Activated CD4-positive, alpha-beta memory T cell treated with anti-CD3 and anti-CD28 coated beads for 36 hours (primary cell): ENCODE measurements at regions not wholly inside any gene's neighbourhood (a gene's known extent, or its start where the extent isn't known, plus 50 kb on each side); places are given as distances from the start of the nearest gene placed in this dataset.

Source experiments
- CTCF ChIA-PET: fragments of 350-600 bp; sonication (Branson Sonifier 250); formaldehyde crosslinking; loops from one replicate; lab custom pipeline; 2021; ENCODE audit warnings: antibody characterized with exemption, inconsistent platforms; lab: Charles Lee
- POLR2A ChIA-PET: fragments of 350-600 bp; sonication (Branson Sonifier 250); formaldehyde crosslinking; loops from one replicate; lab custom pipeline; 2021; ENCODE audit warnings: antibody characterized with exemption; lab: Charles Lee
- DNase-seq: peaks from one replicate; pipeline ENCODE4 v3.0.0-alpha.2; 2020
- H3K27ac Mint-ChIP-seq: one replicate; pipeline ENCODE4 v1.8.0; 2021; ENCODE audit warnings: mixed read lengths
- H3K27me3 Mint-ChIP-seq: one replicate; pipeline ENCODE4 v1.8.0; 2021; ENCODE audit warnings: mixed read lengths
- H3K36me3 Mint-ChIP-seq: one replicate; pipeline ENCODE4 v1.8.0; 2021; ENCODE audit warnings: mixed read lengths
- H3K4me1 Mint-ChIP-seq: one replicate; pipeline ENCODE4 v1.8.0; 2021; ENCODE audit warnings: low read depth, mixed read lengths
- H3K4me3 Mint-ChIP-seq: one replicate; pipeline ENCODE4 v1.8.0; 2021; ENCODE audit warnings: mild to moderate bottlenecking, mixed read lengths
- H3K9me3 Mint-ChIP-seq: one replicate; pipeline ENCODE4 v1.8.0; 2021; ENCODE audit warnings: mixed read lengths
- intact Hi-C: fragments of 100-400 bp; cut with micrococcal nuclease; formaldehyde crosslinking; loops from one replicate; pipeline ENCODE4 v1.15.1; 2023

DNA sequence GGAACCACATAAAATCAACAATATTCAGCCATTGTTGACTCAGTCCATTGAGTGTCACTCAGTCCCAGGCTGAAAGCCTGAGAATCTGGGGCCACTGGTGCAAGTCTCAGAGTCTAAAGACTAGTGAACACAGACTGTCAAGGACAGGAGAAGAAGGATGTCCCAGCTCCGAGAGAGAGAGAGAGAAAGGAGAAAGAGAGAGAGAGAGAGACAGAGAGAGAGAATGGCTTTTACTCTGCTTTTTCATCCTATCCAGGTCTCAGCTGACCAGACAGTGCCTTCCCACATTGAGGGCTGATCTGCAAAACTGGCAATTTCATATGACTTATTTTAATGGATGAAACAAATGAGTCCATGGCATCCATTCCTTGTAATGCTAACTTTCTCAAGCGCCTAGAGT is 984.1 kb downstream of the UQCRFS1 start:
- DNase-seq, result no peak
- intact Hi-C loops, result no loop called here
- Mint-ChIP-seq H3K27ac (no peak overlapping the region), H3K27me3 (no peaks in the 10 kb centered on the region), H3K9me3 (peaks cover 9% of the 10 kb centered on the region), H3K4me3 (no peak overlapping the region), H3K4me1 (no peaks in the 10 kb centered on the region), H3K36me3 (no peaks in the 10 kb centered on the region)
- ChIA-PET POLR2A (no interaction called here), CTCF (no interaction called here)

DNA sequence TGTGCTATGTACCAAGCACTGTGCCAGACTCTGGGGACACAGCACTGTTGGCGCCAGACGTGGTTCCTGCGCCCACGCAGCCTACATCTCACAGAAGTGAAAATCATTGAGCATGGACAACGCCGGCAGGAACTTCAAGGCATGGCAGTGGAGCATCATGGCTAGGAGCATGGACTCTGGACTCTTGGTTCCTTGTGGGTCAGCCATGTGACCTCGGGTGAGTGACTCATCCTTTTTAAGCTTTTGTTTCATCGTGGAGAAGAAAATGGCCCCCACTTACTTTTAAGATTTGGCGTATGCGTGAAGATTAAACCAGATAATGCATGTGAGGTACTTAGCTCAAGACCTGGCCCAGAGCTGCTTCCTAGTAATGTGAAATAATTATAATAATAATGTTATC is 988.5 kb downstream of the UQCRFS1 start:
- ChIA-PET CTCF (no interaction called here), POLR2A (no interaction called here)
- Mint-ChIP-seq H3K9me3 (peaks cover 14% of the 10 kb centered on the region), H3K36me3 (no peaks in the 10 kb centered on the region), H3K27me3 (no peaks in the 10 kb centered on the region), H3K27ac (no peak overlapping the region), H3K4me3 (no peak overlapping the region), H3K4me1 (no peaks in the 10 kb centered on the region)
- intact Hi-C loops, result no loop called here
- no peak for DNase-seq

DNA sequence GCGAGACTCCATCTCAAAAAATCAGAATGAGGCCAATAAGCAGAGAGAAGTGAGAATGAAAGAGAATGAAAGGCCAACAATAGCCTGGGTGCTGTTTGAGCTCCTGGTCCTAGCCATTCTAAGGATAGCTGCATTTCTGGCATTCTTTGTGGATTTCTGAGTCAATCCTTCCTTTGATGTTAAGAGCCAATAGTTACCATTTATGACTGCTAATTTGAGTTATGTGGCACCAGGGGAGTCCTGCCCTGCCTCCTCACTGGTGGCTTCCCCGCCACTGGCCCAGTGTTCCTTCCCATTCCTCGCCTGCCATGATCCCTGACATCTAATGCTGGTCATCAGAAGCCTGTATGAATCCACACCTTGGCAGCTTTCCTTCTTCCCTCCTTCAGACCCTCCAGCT is 991.2 kb downstream of the UQCRFS1 start:
- Mint-ChIP-seq H3K9me3 (peaks cover 14% of the 10 kb centered on the region), H3K27ac (no peak overlapping the region), H3K27me3 (no peaks in the 10 kb centered on the region), H3K4me3 (no peak overlapping the region), H3K36me3 (no peaks in the 10 kb centered on the region), H3K4me1 (no peaks in the 10 kb centered on the region)
- ChIA-PET POLR2A (no interaction called here), CTCF (no interaction called here)
- intact Hi-C loops, result no loop called here
- no peak for DNase-seq

DNA sequence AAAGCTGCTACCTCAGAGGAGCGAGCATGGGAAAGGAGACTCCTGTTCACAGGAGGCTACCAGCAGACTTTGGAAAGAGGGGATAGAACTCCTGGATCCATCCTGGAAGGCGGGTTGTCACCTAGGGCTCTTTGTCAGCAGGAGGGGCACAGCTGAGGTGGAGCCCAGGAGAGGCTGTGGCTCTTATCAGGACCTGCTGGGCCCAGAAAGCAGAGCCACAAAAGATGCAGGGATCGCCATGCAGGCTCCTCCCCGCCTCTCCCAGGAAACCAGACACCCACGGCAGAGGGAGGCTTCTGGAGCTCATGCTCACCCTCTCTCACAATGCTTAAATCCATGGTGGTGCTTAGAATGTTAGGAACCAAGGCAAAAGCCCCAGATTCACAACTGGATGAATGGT is 994.2 kb downstream of the UQCRFS1 start:
- intact Hi-C loops, result no loop called here
- Mint-ChIP-seq H3K4me1 (no peaks in the 10 kb centered on the region), H3K9me3 (peaks cover 15% of the 10 kb centered on the region), H3K27me3 (no peaks in the 10 kb centered on the region), H3K36me3 (no peaks in the 10 kb centered on the region), H3K27ac (no peak overlapping the region), H3K4me3 (no peak overlapping the region)
- POLR2A ChIA-PET, result no interaction called here
- DNase-seq, result no peak
- CTCF ChIA-PET, result no interaction called here

DNA sequence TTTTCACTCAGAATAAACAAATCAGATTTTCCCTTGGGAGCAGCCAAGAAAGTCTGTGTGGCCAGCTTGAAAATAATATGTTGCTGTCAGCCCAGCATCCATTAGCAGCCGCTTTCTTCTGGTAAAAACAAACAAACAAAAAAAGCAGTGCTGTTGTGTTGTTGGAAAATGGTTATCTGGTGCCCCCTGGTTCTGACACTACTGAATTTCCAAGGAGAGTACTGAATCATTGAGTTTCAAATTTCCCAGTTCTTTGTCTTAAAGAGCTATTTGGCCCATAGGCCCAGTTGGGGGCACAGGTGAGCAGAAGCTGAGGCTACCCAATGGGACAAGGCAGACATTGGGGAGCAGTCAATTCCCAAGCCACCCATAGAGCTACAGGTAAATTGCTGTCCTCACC is 995.9 kb downstream of the UQCRFS1 start:
- ChIA-PET CTCF (no interaction called here), POLR2A (no interaction called here)
- H3K36me3 Mint-ChIP-seq, result no peaks in the 10 kb centered on the region
- no peak overlapping the region for H3K27ac Mint-ChIP-seq
- DNase-seq, result no peak
- no peak overlapping the region for H3K4me3 Mint-ChIP-seq
- intact Hi-C loops, result no loop called here
- H3K9me3 Mint-ChIP-seq, result peaks cover 18% of the 10 kb centered on the region
- no peaks in the 10 kb centered on the region for H3K27me3 Mint-ChIP-seq
- no peaks in the 10 kb centered on the region for H3K4me1 Mint-ChIP-seq

DNA sequence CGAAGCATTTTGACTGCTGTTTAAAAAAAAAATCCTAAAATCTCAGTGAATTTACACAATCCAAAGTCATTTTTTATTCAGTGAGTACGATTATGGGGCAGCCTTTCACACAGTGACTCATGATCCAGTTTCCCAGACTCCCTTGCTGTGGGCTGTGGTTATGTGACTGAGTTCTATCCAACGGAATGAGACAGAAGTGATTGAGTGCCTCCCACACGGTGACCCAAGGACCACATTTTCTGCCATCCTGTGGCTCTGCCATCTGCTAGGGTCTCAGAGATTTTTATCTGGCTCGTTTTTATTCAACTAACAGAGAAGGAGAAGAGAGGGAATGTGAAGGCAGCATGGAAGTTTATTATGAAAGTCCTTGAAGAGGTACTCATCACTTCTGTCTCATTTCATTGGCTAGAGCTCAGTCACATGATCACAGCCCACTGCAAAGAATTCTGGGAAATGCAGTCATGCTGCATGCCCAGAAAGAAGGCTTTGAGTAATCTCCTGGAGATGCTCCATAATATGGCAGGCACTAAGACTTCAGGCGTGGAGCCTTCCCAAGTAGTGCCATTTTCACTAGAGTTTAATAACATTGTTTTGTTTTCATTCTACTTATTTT is 999.4 kb downstream of the UQCRFS1 start:
- Mint-ChIP-seq H3K27me3 (no peaks in the 10 kb centered on the region), H3K27ac (no peak overlapping the region), H3K36me3 (no peaks in the 10 kb centered on the region), H3K9me3 (peaks cover 14% of the 10 kb centered on the region), H3K4me1 (no peaks in the 10 kb centered on the region), H3K4me3 (no peak overlapping the region)
- POLR2A ChIA-PET, result no interaction called here
- intact Hi-C loops, result no loop called here
- DNase-seq, result no peak
- CTCF ChIA-PET, result no interaction called here

DNA sequence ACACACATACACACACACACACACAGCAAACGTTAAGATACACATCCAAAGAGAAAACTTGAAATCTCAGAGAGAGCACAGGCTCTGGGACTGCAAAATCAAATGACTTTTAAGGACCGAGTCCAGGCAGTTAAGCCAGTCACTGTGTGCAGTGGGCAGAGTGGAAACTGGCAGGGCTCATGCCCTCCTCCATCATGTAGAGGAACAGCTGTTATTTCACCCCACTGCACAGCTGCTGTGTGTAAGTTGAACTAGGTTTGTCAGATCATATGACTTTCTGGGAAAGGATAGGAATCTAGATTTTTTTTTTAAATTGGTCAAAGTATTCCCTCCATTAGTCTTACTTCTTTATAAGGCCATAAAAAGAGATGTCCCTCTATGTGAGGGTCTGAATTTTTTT is 1002.1 kb downstream of the UQCRFS1 start:
- H3K4me3 Mint-ChIP-seq, result no peak overlapping the region
- POLR2A ChIA-PET, result no interaction called here
- H3K27ac Mint-ChIP-seq, result no peak overlapping the region
- no peaks in the 10 kb centered on the region for H3K4me1 Mint-ChIP-seq
- no peak for DNase-seq
- peaks cover 10% of the 10 kb centered on the region for H3K9me3 Mint-ChIP-seq
- intact Hi-C loops, result no loop called here
- no peaks in the 10 kb centered on the region for H3K27me3 Mint-ChIP-seq
- no peaks in the 10 kb centered on the region for H3K36me3 Mint-ChIP-seq
- CTCF ChIA-PET, result no interaction called here

DNA sequence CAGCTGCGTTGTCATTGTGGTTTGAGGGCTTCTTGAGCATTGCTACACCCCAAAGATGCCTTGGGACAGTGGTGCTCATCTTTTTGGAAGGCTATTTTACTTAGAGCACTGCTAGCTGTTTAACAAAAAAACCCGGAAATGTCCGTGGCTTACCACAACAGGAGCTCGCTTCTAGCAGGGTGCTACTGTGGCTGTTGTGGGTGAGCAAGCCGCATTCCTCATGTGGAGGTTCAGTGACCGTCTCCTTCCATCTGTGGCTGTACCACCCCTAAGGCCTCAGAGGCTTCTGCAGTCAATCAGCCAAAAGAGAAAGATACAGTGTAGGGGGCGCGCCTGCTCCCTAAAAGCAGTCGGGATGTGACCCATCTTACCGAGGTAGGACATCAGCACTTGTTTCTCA is 1004.2 kb downstream of the UQCRFS1 start:
- ChIA-PET POLR2A (no interaction called here), CTCF (no interaction called here)
- H3K36me3 Mint-ChIP-seq, result no peaks in the 10 kb centered on the region
- no peak overlapping the region for H3K27ac Mint-ChIP-seq
- DNase-seq, result no peak
- H3K4me3 Mint-ChIP-seq, result no peak overlapping the region
- no peaks in the 10 kb centered on the region for H3K27me3 Mint-ChIP-seq
- H3K9me3 Mint-ChIP-seq, result peaks cover 9% of the 10 kb centered on the region
- no peaks in the 10 kb centered on the region for H3K4me1 Mint-ChIP-seq
- intact Hi-C loops, result no loop called here

DNA sequence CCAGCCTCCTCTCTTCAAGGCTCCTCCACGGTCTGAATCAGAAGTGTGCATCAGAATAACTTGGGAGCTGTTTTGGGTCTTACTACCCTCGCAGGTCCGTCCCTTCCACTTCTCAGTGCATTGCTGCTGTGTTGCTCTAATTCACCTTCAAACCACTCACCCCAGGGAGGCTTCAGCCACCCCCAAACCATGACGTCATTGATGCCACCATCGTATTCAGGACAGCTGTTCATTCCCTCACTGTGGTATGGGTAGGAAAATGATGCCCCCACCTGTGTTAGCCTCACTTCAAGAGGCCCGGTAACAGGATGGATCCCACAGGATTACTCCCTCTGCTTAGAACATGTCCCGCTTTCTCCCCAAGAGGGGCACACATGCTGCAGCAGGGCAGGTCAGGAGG is 1005.7 kb downstream of the UQCRFS1 start:
- no peak for DNase-seq
- Mint-ChIP-seq H3K36me3 (no peaks in the 10 kb centered on the region), H3K4me1 (no peaks in the 10 kb centered on the region), H3K27ac (no peak overlapping the region), H3K27me3 (no peaks in the 10 kb centered on the region), H3K9me3 (peaks cover 15% of the 10 kb centered on the region), H3K4me3 (no peak overlapping the region)
- CTCF ChIA-PET, result no interaction called here
- intact Hi-C loops, result no loop called here
- POLR2A ChIA-PET, result no interaction called here

DNA sequence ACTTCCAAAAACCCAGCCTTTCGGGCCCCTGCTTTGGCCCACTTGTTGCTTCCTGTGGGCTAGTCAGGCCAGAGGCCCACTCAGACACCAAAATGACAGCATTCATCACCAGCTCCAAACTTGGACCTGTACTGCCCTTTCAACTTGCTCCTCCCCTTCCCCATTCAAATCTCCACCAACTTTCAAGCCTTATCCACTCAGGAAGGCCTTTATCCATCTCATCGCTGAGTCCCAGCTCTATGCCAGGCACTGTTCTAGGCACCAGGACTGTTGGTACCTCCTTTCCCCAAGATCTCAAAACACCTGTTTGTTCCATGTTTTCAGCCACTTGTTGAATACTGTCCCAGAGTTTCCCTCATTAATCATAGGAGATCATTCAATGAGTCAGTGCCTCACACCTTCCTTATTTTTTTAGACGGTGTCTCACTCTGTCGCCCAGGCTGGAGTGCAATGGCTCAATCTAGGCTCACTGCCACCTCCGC is 1011.4 kb downstream of the UQCRFS1 start:
- H3K27me3 Mint-ChIP-seq, result no peaks in the 10 kb centered on the region
- no peak overlapping the region for H3K4me3 Mint-ChIP-seq
- H3K27ac Mint-ChIP-seq, result no peak overlapping the region

DNA sequence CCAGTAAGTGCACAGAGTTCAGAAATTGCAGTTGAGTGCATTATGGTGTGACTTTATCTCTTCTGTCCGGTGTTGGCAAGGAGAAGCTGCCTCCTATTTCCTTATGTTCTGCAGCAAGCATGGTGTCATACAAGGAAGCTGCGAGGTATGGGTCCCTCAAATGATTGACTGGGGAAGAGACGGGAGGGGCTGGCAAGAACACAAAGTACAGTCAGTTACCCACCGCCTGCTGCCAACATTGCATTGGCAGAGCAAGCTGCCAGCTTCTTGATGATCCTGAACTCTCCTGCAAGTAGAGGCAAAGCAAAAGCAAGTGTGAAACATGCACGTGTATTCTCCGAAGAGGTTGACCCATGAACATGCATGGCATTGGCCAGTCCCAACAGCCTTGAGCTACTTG is 1013.6 kb downstream of the UQCRFS1 start:
- Mint-ChIP-seq H3K27ac (no peak overlapping the region), H3K27me3 (no peaks in the 10 kb centered on the region), H3K9me3 (peaks cover 21% of the 10 kb centered on the region), H3K4me1 (no peaks in the 10 kb centered on the region), H3K4me3 (no peak overlapping the region), H3K36me3 (no peaks in the 10 kb centered on the region)
- ChIA-PET POLR2A (interaction anchor here (0.7 kb wide), 1 partner anchor 172 kb away, joined by 3 read pairs; no protein-coding TSS in a partner anchor), CTCF (no interaction called here)
- no peak for DNase-seq
- intact Hi-C loops, result no loop called here

More for the DNA sequence above, 1011.4 kb downstream of the UQCRFS1 start:
- Mint-ChIP-seq H3K9me3 (peaks cover 21% of the 10 kb centered on the region), H3K4me1 (no peaks in the 10 kb centered on the region), H3K36me3 (no peaks in the 10 kb centered on the region)
- intact Hi-C loops, result no loop called here
- DNase-seq, result no peak
- ChIA-PET POLR2A (no interaction called here), CTCF (no interaction called here)

DNA sequence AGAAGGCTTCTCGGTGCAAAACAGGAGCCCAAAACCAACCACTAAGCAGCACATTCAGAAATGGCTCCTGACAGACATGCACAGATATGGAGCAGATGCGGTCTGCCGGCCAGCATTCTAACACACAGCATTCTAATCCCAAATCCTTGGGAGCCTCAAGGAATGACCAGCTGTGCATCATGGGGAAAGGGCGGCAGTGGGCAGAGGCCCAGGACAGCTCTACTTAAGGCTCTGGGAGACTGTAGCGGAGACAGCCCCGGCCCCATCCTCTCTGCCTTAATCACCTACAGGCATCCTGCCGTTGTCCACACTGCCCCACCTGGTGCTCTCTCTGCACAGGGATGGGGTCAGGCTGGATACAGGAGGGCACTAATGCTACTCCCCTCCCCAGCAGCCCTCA is 1016.0 kb downstream of the UQCRFS1 start:
- ChIA-PET CTCF (no interaction called here), POLR2A (no interaction called here)
- no peaks in the 10 kb centered on the region for H3K4me1 Mint-ChIP-seq
- H3K27me3 Mint-ChIP-seq, result no peaks in the 10 kb centered on the region
- H3K9me3 Mint-ChIP-seq, result peaks cover 8% of the 10 kb centered on the region
- no peaks in the 10 kb centered on the region for H3K36me3 Mint-ChIP-seq
- no peak overlapping the region for H3K4me3 Mint-ChIP-seq
- no peak overlapping the region for H3K27ac Mint-ChIP-seq
- no peak for DNase-seq
- intact Hi-C loops, result no loop called here

DNA sequence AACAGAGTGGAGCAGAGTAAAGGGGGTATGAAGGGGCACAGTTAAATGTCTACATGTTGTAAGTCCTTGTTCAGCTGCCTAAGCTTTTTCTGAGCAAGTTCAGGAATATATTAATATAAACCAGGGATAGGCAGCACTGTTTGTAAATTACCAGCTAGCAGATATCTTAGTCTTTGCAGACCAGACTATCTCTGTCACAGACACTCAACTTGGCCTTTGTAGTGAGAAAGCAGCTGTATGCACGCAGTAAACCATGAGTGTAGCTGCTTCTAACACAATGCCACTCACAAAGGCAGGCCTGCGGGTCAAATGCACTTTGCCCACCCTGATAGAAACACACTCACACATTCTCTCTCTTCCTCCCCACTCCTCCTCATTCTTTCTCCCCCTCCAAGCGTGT is 1016.9 kb downstream of the UQCRFS1 start:
- Mint-ChIP-seq H3K4me1 (no peaks in the 10 kb centered on the region), H3K9me3 (peaks cover 6% of the 10 kb centered on the region), H3K27ac (no peak overlapping the region), H3K36me3 (no peaks in the 10 kb centered on the region), H3K4me3 (no peak overlapping the region), H3K27me3 (no peaks in the 10 kb centered on the region)
- CTCF ChIA-PET, result no interaction called here
- DNase-seq, result no peak
- intact Hi-C loops, result no loop called here
- POLR2A ChIA-PET, result no interaction called here
